NOMO-1 treated with dmso at 0.1 percent for 144 hours (cell line): ENCODE measurements at regions not wholly inside any gene's neighbourhood (a gene's known extent, or its start where the extent isn't known, plus 50 kb on each side); places are given as distances from the start of the nearest gene placed in this dataset.

Source experiments
- DNase-seq: peaks from one replicate; lab custom pipeline; 2025; ENCODE audit not compliant: unreplicated experiment; lab: John Stamatoyannopoulos, UW

GRCh38 chr1:29993950-29994349, 729.4 kb downstream of the MATN1 start:
- DNase-seq: no peak

- DNase-seq: no peak
Measured at GRCh38 chr1:29991815-29992214, 731.6 kb downstream of the MATN1 start.

- DNase-seq: no peak
Measured at GRCh38 chr1:29991025-29991424, 732.4 kb downstream of the MATN1 start.

- no peak for DNase-seq
Measured at GRCh38 chr1:29990304-29990703, 733.1 kb downstream of the MATN1 start.

GRCh38 chr1:29986986-29987385, 736.4 kb downstream of the MATN1 start:
- no peak for DNase-seq

- DNase-seq: no peak
Measured at GRCh38 chr1:29985606-29985945, 737.8 kb downstream of the MATN1 start.

- DNase-seq: peak; percentile 66
Measured at GRCh38 chr1:29984862-29985605, 738.4 kb downstream of the MATN1 start.

- DNase-seq: peak; percentile 45
Measured at GRCh38 chr1:29984166-29984861, 739.1 kb downstream of the MATN1 start.

GRCh38 chr1:29983321-29983720, 740.1 kb downstream of the MATN1 start:
- DNase-seq: no peak

- DNase-seq: no peak
Measured at GRCh38 chr1:29981586-29982239, 741.7 kb downstream of the MATN1 start.

GRCh38 chr1:29977550-29977949, 741.2 kb downstream of the PTPRU start:
- no peak for DNase-seq

GRCh38 chr1:29975036-29975694, 738.8 kb downstream of the PTPRU start:
- no peak for DNase-seq

- no peak for DNase-seq
Measured at GRCh38 chr1:29974316-29974724, 738.0 kb downstream of the PTPRU start.

GRCh38 chr1:29973406-29973805, 737.1 kb downstream of the PTPRU start:
- DNase-seq: no peak

- DNase-seq: no peak
Measured at GRCh38 chr1:29972421-29973053, 736.2 kb downstream of the PTPRU start.

GRCh38 chr1:29971703-29972102, 735.4 kb downstream of the PTPRU start:
- no peak for DNase-seq

GRCh38 chr1:29970747-29971325, 734.5 kb downstream of the PTPRU start:
- no peak for DNase-seq

- DNase-seq: no peak
Measured at GRCh38 chr1:29969576-29969975, 733.3 kb downstream of the PTPRU start.

- no peak for DNase-seq
Measured at GRCh38 chr1:29967261-29967660, 730.9 kb downstream of the PTPRU start.

GRCh38 chr1:29966526-29967045, 730.3 kb downstream of the PTPRU start:
- DNase-seq: no peak
